ENCODE measurements at regions not wholly inside any gene's neighbourhood (a gene's known extent, or its start where the extent isn't known, plus 50 kb on each side); places are given as distances from the start of the nearest gene placed in this dataset.

DNA sequence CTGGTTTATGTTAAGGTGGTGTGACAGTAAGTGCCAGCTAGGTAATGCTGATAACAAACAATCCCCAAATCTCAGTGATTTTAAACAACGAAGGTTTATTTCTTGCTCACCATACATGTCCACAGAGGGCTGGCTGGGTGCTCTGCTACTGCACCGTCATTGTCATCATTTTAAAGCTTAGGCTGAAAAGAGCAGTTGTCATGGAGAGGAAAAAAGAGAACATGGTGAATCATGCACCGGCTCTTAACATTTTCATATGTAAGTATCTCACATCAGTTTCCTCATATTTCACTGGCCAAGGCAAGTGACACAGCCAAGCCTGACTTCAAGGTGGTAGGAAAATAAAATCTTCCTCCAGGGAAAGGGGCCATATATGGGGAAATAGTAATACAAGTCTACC is 746.9 kb downstream of the SORCS3 start:
- Histone ChIP-seq H3K27ac (no peak overlapping the region), H3K4me1 (no peaks in the 10 kb centered on the region), H3K4me2 (no peak overlapping the region), H3K4me3 (no peak overlapping the region), H3K9me3 (no peaks in the 10 kb centered on the region)
- WGBS (ENCODE audit: missing lambda C conversion rate) = 12% methylated on average over 3 of the region's 3 CpGs
- ChIA-PET POLR2A (no interaction called here), CTCF (no interaction called here)
- FAIRE-seq = no peak
- TF ChIP-seq USF2 (IDR thresholded peaks at IDR 0.05) (no peak), ZNF302 (CRISPR knock-in tag; IDR thresholded peaks at IDR 0.05) (no peak), POLR2A (IDR thresholded peaks at IDR 0.05; ENCODE audit: low read length) (no peak), RNF2 (IDR thresholded peaks at IDR 0.05; ENCODE audit: borderline replicate concordance, low read depth) (no peak), CHD4 (IDR thresholded peaks at IDR 0.05; ENCODE audit: borderline replicate concordance) (no peak), CEBPB (IDR thresholded peaks at IDR 0.05) (no peak), PHF8 (IDR thresholded peaks at IDR 0.05; ENCODE audit: borderline replicate concordance, low read depth) (no peak)
- ATAC-seq = no peak
- no peak for DNase-seq (ENCODE audit: low read depth in 1 of 2, low spot score in 1 of 2)

GRCh38 chr10:105383978-105384377 is 742.9 kb downstream of the SORCS3 start:
- H3K9me3 ChIP-seq = no peaks in the 10 kb centered on the region
- POLR2A ChIA-PET = no interaction called here
- TF ChIP-seq ZC3H11A (IDR thresholded peaks at IDR 0.05) = no peak
- TF ChIP-seq SMC3 (IDR thresholded peaks at IDR 0.05) = no peak
- TF ChIP-seq POLR2AphosphoS2 (conservative IDR thresholded peaks at IDR 0.05; ENCODE audit: low read length) = no peak
- TF ChIP-seq EHMT2 (IDR thresholded peaks at IDR 0.05; ENCODE audit: low read depth) = no peak
- TF ChIP-seq GATA3 (IDR thresholded peaks at IDR 0.05; ENCODE audit: borderline replicate concordance) = no peak
- TF ChIP-seq, protein P1, sequence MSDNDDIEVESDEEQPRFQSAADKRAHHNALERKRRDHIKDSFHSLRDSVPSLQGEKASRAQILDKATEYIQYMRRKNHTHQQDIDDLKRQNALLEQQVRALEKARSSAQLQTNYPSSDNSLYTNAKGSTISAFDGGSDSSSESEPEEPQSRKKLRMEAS (IDR thresholded peaks at IDR 0.05) = no peak
- TF ChIP-seq JUNB (IDR thresholded peaks at IDR 0.05) = no peak
- no peak for TF ChIP-seq ELK1 (IDR thresholded peaks at IDR 0.05; ENCODE audit: low read depth, low read length)
- no peak for TF ChIP-seq MAFK (IDR thresholded peaks at IDR 0.05; ENCODE audit: partially characterized antibody)
- TF ChIP-seq USF2 (IDR thresholded peaks at IDR 0.05) = no peak
- TF ChIP-seq HEYL (CRISPR knock-in tag; IDR thresholded peaks at IDR 0.05) = no peak
- TF ChIP-seq REST (IDR thresholded peaks at IDR 0.05) = no peak
- TF ChIP-seq ZSCAN20 (CRISPR knock-in tag; IDR thresholded peaks at IDR 0.05) = no peak
- DNase-seq (ENCODE audit: low read depth in 1 of 2, low spot score in 1 of 2) = no peak
- no peak overlapping the region for H3K4me3 ChIP-seq
- no peaks in the 10 kb centered on the region for H3K4me1 ChIP-seq
- H3K4me2 ChIP-seq = no peak overlapping the region
- no peak for FAIRE-seq
- H3K27ac ChIP-seq = no peak overlapping the region
- ATAC-seq = no peak
- CTCF ChIA-PET = no interaction called here

GRCh38 chr10:105370692-105371091 is 729.6 kb downstream of the SORCS3 start:
- H3K4me2 ChIP-seq = no peak overlapping the region
- FAIRE-seq (no peak), DNase-seq (ENCODE audit: low read depth in 1 of 2, low spot score in 1 of 2) (no peak), ATAC-seq (no peak)
- 57% methylated on average over 5 of the region's 5 CpGs for WGBS (ENCODE audit: missing lambda C conversion rate)
- TF ChIP-seq CBX8 (IDR thresholded peaks at IDR 0.05) = no peak
- TF ChIP-seq TP53 (CRISPR knock-in tag; IDR thresholded peaks at IDR 0.05) = no peak
- TF ChIP-seq BHLHE40 (IDR thresholded peaks at IDR 0.05; ENCODE audit: low read depth, low read length) = no peak
- TF ChIP-seq POLR2AphosphoS2 (conservative IDR thresholded peaks at IDR 0.05; ENCODE audit: low read length) = no peak
- no peak for TF ChIP-seq PHF8 (IDR thresholded peaks at IDR 0.05; ENCODE audit: borderline replicate concordance, low read depth)
- no peak for TF ChIP-seq HOXB5 (CRISPR knock-in tag; IDR thresholded peaks at IDR 0.05)
- no peak for TF ChIP-seq JUNB (IDR thresholded peaks at IDR 0.05)
- no peak for TF ChIP-seq ZFP36 (IDR thresholded peaks at IDR 0.05; ENCODE audit: borderline replicate concordance, partially characterized antibody)
- TF ChIP-seq USF2 (IDR thresholded peaks at IDR 0.05) = no peak
- TF ChIP-seq JUN (IDR thresholded peaks at IDR 0.05) = no peak
- no peak for TF ChIP-seq SMC3 (IDR thresholded peaks at IDR 0.05)
- TF ChIP-seq NFE2L2 (conservative IDR thresholded peaks at IDR 0.05; ENCODE audit: low read length) = no peak
- TF ChIP-seq FOXS1 (CRISPR knock-in tag; IDR thresholded peaks at IDR 0.05) = no peak
- TF ChIP-seq E2F6 (IDR thresholded peaks at IDR 0.05; ENCODE audit: borderline replicate concordance, low read depth) = no peak
- no peak overlapping the region for H3K27ac ChIP-seq
- CTCF ChIA-PET = no interaction called here
- no peak overlapping the region for H3K4me3 ChIP-seq
- POLR2A ChIA-PET = no interaction called here
- no peaks in the 10 kb centered on the region for H3K4me1 ChIP-seq
- H3K9me3 ChIP-seq = no peaks in the 10 kb centered on the region; the same call in 2 of the 3 replicates
